Activated naive CD4-positive, alpha-beta T cell treated with anti-CD3 and anti-CD28 coated beads, Interleukin-2, amount 50 U/mL, for 24 hours (primary cell): ENCODE measurements at regions not wholly inside any gene's neighbourhood (a gene's known extent, or its start where the extent isn't known, plus 50 kb on each side); places are given as distances from the start of the nearest gene placed in this dataset.

ENCODE experiments used
- H3K27ac Mint-ChIP-seq: one replicate; pipeline ENCODE4 v1.8.0; 2021; ENCODE audit warnings: mild to moderate bottlenecking, mixed read lengths
- H3K27me3 Mint-ChIP-seq: one replicate; pipeline ENCODE4 v1.8.0; 2021; ENCODE audit warnings: mixed read lengths
- H3K36me3 Mint-ChIP-seq: one replicate; pipeline ENCODE4 v1.8.0; 2021; ENCODE audit warnings: mixed read lengths
- H3K4me1 Mint-ChIP-seq: one replicate; pipeline ENCODE4 v1.8.0; 2021; ENCODE audit warnings: mixed read lengths
- H3K4me3 Mint-ChIP-seq: one replicate; pipeline ENCODE4 v1.8.0; 2021; ENCODE audit warnings: mild to moderate bottlenecking, mixed read lengths
- H3K9me3 Mint-ChIP-seq: one replicate; pipeline ENCODE4 v1.8.0; 2021; ENCODE audit warnings: mixed read lengths

DNA sequence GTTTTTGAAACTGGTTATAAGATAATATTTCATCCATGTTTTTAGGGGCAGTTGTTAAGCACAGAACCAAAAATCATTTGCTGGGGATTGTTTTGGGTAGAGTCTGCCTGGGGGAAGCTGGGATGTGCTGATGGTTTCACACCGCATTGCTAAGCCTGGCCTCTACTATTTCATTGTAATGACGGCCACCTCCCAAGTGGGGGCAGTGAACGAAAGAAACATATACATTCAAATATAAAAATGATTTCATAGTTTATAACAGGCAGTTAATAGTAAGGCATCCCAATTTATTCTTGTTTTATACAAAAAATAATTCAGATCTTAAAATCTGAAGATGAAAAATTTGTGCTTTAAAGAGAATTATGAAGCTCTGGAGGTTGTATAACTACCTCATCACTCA lies 750.8 kb downstream of the REEP3 start:
- Mint-ChIP-seq H3K4me1 (no peaks in the 10 kb centered on the region), H3K4me3 (no peak overlapping the region), H3K27me3 (no peaks in the 10 kb centered on the region), H3K36me3 (no peaks in the 10 kb centered on the region), H3K9me3 (no peaks in the 10 kb centered on the region), H3K27ac (no peak overlapping the region)

DNA sequence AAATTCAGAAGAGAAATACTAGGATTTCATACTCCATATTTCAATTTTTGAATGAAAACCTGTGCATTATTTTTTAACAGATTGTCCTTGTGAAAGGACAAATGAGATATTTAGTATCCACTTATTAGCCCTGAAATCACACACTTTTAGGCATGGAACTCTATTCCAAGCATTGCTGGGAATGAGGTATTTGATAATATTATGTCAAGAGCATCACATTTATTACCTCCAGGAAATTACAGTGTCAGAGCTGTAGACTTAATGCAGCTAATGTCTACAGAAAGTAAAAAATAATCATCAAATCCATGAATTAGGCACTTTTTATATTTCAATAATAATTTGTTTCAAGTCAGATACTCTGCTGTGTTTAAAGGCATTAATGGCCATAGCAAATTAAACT lies 753.8 kb downstream of the REEP3 start:
- Mint-ChIP-seq H3K4me1 (no peaks in the 10 kb centered on the region), H3K9me3 (no peaks in the 10 kb centered on the region), H3K36me3 (no peaks in the 10 kb centered on the region), H3K27ac (no peak overlapping the region), H3K4me3 (no peak overlapping the region), H3K27me3 (no peaks in the 10 kb centered on the region)

DNA sequence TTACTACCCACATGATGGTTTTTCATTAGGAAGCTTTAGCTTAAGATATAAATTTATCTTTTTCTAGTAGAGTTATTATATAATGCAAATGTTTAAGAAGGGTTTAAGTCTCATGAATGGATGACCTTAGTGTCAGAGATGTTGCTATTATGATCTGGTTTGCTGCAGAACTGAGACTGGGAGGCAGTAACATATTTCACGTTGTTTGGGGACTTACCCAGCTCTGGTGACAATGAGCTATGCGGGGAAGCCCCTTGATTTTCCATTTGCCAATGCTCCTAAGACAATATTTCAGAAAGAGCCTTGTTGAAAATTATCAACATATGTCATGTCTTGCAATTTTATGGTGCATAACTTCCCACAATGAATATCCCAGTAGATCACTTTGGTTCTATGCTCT lies 754.6 kb downstream of the REEP3 start:
- Mint-ChIP-seq H3K27ac (no peak overlapping the region), H3K4me1 (no peaks in the 10 kb centered on the region), H3K9me3 (no peaks in the 10 kb centered on the region), H3K36me3 (no peaks in the 10 kb centered on the region), H3K27me3 (no peaks in the 10 kb centered on the region), H3K4me3 (no peak overlapping the region)

DNA sequence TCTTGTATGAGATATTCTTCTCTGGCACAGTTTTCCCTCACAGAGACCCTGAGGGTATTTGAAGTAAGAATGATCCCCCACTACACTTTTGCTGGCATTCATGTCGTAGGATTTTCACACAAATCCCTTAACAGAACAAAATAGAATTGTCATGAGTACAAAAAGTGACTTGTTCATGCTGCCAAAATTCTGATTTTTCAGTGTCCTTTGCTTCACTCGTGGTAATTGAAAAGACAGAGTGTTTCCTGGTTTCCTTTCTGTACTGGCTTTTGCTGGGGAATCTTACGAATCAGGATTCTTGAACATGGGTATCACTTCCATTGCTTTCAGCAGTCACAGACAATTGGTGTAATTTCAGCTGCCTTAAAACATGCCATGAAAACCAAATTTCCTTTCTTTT lies 756.3 kb downstream of the REEP3 start:
- Mint-ChIP-seq H3K27me3 (no peaks in the 10 kb centered on the region), H3K27ac (no peak overlapping the region), H3K36me3 (no peaks in the 10 kb centered on the region), H3K4me1 (no peaks in the 10 kb centered on the region), H3K4me3 (no peak overlapping the region), H3K9me3 (peaks cover 2% of the 10 kb centered on the region)

DNA sequence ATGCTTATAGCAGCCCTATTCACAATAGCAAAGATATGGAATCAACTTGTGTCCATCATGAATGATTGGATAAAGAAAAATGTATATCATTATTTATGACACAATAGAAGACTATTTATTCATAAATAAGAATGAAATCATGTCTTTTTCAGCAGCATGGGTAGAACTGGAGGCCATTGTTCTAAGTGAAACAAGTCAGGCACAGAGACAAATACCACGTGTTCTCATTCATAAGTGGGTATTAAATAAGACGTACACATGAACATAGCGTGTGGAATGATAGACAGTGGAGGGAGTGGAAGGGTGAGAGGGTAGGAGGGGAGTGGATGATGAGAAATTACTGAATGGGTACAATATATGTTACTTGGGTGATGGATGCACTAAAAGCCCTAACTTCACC lies 762.4 kb downstream of the REEP3 start:
- peaks cover 10% of the 10 kb centered on the region for H3K9me3 Mint-ChIP-seq
- H3K27me3 Mint-ChIP-seq: no peaks in the 10 kb centered on the region
- H3K36me3 Mint-ChIP-seq: no peaks in the 10 kb centered on the region
- H3K4me1 Mint-ChIP-seq: no peaks in the 10 kb centered on the region
- H3K27ac Mint-ChIP-seq: no peak overlapping the region
- no peak overlapping the region for H3K4me3 Mint-ChIP-seq

DNA sequence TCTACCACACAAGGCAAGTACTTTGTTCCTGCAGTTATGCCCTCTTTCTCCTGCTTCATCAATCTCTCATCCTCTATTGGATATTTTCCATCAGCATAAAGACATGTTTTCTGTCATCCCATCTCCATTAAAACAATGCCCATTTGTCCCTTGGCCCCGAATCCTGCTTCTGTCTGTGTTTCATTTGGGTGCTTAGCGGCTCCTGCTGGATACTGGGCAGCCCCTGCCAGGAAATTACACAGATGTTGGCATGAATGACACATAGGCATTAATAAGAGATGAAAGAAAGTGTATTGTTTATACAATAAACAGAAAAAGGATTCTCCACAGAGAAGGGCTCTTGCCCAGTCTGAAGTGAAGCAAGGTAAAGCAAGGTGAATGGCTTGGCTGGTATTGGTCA lies 765.3 kb downstream of the REEP3 start:
- no peaks in the 10 kb centered on the region for H3K36me3 Mint-ChIP-seq
- no peaks in the 10 kb centered on the region for H3K4me1 Mint-ChIP-seq
- H3K27ac Mint-ChIP-seq: no peak overlapping the region
- H3K27me3 Mint-ChIP-seq: no peaks in the 10 kb centered on the region
- H3K4me3 Mint-ChIP-seq: no peak overlapping the region
- H3K9me3 Mint-ChIP-seq: peaks cover 10% of the 10 kb centered on the region

DNA sequence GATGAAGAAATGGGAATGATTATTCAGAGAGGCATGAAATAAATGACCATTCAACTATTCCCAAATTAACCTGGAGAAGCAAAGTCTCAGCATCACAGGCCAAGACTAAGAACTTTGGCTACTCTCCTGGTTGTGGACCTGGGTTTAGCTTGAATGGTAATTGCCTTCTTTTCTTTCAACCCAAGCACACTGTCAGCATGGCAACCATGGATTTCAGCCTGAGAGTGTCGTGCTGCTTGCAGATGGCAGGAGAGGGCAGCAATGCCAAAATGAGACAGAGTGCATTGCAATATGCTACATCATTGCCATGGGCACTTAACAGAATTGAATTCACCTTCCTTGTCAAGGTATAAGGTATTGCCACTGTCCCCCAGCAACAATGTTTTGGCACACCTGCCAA lies 767.2 kb downstream of the REEP3 start:
- no peaks in the 10 kb centered on the region for H3K36me3 Mint-ChIP-seq
- H3K27ac Mint-ChIP-seq: no peak overlapping the region
- no peaks in the 10 kb centered on the region for H3K4me1 Mint-ChIP-seq
- H3K4me3 Mint-ChIP-seq: no peak overlapping the region
- peaks cover 6% of the 10 kb centered on the region for H3K9me3 Mint-ChIP-seq
- H3K27me3 Mint-ChIP-seq: no peaks in the 10 kb centered on the region

DNA sequence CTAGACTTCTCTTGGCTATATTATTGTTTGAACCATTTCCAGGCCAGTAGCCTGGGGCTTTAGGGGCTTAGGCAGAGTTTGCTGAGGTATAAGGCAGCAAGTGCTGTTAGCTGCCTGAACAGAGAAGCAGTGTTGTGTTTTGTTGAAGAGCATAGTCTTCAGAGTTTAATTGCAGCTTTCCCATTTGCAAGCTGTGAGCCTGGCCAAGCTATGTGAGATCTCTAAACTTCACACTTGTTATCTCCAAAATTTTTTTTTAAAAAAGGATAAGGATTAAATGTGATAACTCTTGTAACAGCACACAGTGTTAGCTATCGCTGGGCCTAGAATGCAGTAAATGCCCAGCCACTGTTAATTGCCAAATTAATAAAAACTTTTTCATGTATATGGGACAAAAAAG lies 782.4 kb downstream of the REEP3 start:
- Mint-ChIP-seq H3K27ac (no peak overlapping the region), H3K4me3 (no peak overlapping the region), H3K36me3 (no peaks in the 10 kb centered on the region), H3K27me3 (no peaks in the 10 kb centered on the region), H3K4me1 (no peaks in the 10 kb centered on the region), H3K9me3 (no peaks in the 10 kb centered on the region)

DNA sequence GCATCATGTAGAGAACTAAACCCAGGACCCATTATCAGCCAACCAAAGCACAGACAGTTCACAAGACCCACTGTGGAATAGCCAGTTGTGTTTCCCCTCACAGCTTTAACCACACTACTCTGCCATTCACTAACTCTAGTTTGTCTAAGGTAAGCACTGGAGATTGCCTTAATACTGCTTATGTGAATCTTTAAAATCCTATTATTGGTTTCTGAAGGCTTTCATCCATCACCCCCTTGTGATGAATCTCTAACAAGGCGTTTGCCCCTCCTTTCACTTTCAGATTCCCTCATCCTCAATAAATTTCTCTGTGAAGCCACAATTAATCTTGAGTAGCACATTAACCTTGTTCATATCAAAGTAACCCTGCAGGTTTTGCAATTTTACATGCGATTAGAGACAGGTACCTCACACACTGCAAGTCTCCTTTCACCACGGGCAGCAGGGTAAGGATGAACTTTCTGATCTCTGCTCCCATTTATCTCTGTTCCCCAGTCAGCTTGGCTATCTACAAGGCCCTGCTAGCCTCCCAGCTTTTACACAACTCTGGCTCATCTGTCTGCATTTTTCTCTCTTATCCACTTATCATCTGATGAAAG lies 785.6 kb downstream of the REEP3 start:
- H3K9me3 Mint-ChIP-seq: no peaks in the 10 kb centered on the region
- H3K27me3 Mint-ChIP-seq: no peaks in the 10 kb centered on the region
- H3K4me3 Mint-ChIP-seq: no peak overlapping the region
- H3K27ac Mint-ChIP-seq: no peak overlapping the region
- no peaks in the 10 kb centered on the region for H3K4me1 Mint-ChIP-seq
- H3K36me3 Mint-ChIP-seq: no peaks in the 10 kb centered on the region

DNA sequence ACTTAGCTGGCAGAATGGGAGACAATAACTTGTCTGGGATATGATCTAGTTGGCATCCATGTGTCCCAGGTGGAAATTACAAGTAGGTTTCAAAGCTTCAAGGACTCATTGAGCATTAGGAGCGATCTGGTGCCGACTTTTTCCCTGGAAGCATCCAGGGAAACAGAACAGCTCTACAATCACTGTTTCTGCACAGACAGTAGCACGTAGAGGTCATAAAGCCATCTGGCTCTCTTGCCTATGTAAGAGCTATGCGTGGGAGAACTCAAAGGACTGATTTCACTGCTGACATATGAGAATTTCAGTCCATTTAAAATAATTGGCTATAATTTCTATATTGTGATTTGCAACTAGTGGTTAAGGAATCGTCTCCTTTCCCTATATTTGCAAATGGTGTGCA lies 791.7 kb downstream of the REEP3 start:
- Mint-ChIP-seq H3K36me3 (no peaks in the 10 kb centered on the region), H3K9me3 (no peaks in the 10 kb centered on the region), H3K4me1 (no peaks in the 10 kb centered on the region), H3K27ac (no peak overlapping the region), H3K4me3 (no peak overlapping the region), H3K27me3 (no peaks in the 10 kb centered on the region)

DNA sequence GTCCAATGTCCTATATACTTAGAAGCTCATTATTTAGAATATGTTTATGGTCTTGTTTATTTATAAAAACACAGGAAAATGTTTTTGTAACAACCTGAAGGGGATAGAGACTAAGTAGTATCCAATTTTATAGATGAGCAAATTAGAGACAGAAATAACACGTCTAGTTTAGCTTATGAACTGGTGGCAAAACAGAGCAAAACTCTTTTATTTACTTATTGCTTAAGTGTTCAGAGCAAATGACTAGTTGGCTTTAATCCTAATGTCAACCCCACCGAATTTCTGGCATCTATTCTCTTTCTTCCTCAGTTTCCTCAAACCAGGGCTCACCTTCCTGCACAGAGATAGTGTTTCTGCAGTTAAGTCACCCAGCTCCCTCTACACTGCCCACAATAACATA lies 792.8 kb downstream of the REEP3 start:
- no peaks in the 10 kb centered on the region for H3K4me1 Mint-ChIP-seq
- H3K9me3 Mint-ChIP-seq: no peaks in the 10 kb centered on the region
- H3K36me3 Mint-ChIP-seq: no peaks in the 10 kb centered on the region
- H3K27ac Mint-ChIP-seq: no peak overlapping the region
- H3K4me3 Mint-ChIP-seq: no peak overlapping the region
- no peaks in the 10 kb centered on the region for H3K27me3 Mint-ChIP-seq

DNA sequence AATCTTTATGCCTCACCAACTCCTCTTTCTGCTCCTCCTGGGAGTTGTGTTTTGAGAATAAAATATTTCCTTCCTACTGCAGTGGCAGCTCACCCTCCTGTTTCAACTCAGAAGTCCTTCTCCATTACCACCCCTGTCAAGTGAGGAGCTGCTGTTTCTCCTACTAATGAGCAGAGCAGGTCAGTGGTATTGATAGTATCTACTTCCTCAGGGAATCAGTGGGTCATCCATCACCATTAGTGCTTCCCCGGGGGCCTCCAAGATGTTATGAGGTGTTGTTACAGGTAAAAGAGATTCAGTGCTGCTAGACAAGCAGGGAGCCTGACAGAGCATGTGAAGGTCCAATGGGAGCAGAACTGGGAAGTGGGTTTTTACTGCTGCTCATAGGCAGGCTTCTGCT lies 795.2 kb downstream of the REEP3 start:
- Mint-ChIP-seq H3K27me3 (no peaks in the 10 kb centered on the region), H3K36me3 (no peaks in the 10 kb centered on the region), H3K9me3 (no peaks in the 10 kb centered on the region), H3K4me3 (no peak overlapping the region), H3K4me1 (no peaks in the 10 kb centered on the region), H3K27ac (no peak overlapping the region)

DNA sequence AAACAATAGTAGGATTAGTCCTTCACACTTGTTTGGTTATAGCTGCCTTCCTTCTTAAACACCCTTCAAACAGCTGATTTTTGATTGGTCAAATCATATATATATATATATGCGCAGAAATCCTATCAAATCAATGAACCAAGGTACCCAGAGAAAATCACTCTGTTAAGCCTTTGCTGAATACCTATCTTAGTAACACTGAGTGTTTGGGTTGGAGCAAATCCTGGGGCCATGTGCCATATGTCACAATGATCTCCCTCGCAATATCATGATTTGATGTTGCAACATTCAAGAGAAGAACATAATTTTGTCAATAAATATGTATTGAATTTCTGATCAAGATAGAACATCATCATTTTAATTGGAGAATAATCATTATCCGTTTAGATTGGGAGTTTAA lies 795.6 kb downstream of the REEP3 start:
- H3K27me3 Mint-ChIP-seq: no peaks in the 10 kb centered on the region
- no peaks in the 10 kb centered on the region for H3K36me3 Mint-ChIP-seq
- H3K27ac Mint-ChIP-seq: no peak overlapping the region
- no peak overlapping the region for H3K4me3 Mint-ChIP-seq
- H3K9me3 Mint-ChIP-seq: no peaks in the 10 kb centered on the region
- no peaks in the 10 kb centered on the region for H3K4me1 Mint-ChIP-seq

DNA sequence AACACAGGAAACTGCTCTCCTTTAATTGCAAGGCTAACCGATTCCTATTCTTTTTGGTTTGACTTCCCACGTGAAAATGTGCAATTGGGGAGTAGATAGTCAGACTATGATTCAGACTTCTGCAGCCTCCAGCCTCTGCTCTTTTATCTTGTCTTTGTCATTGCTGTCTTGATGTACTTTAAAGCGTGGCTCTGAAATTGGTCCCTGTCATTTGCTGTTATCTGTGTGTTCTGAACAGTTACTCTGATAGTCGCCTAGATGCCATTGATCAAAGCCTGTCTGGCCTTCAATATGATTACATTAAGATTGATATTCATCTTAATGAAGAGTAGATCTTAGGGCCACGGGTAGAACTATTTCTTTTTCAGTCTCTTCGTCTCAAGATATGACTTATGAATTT lies 799.2 kb downstream of the REEP3 start:
- Mint-ChIP-seq H3K27ac (no peak overlapping the region), H3K27me3 (no peaks in the 10 kb centered on the region), H3K4me1 (no peaks in the 10 kb centered on the region), H3K4me3 (no peak overlapping the region), H3K36me3 (no peaks in the 10 kb centered on the region), H3K9me3 (no peaks in the 10 kb centered on the region)

DNA sequence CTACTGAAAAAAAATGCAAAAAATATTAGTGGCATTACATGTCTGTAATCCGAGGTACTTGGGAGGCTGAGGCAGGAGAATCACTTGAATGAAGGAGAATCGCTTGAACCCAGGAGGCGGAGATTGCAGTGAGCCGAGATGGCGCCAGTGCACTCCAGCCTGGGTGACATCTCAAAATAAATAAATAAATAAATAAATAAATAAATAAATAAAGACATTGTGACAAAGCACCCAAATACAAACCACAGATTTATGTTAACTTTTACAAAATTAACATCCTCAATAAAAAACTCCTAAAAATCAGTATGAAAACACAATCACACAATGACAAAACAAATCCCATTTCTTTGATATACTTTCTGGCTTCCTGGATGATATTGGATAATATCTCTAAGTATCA lies 808.3 kb downstream of the REEP3 start:
- H3K9me3 Mint-ChIP-seq: peaks cover 4% of the 10 kb centered on the region
- H3K4me3 Mint-ChIP-seq: no peak overlapping the region
- H3K4me1 Mint-ChIP-seq: no peaks in the 10 kb centered on the region
- H3K27me3 Mint-ChIP-seq: no peaks in the 10 kb centered on the region
- no peak overlapping the region for H3K27ac Mint-ChIP-seq
- no peaks in the 10 kb centered on the region for H3K36me3 Mint-ChIP-seq

DNA sequence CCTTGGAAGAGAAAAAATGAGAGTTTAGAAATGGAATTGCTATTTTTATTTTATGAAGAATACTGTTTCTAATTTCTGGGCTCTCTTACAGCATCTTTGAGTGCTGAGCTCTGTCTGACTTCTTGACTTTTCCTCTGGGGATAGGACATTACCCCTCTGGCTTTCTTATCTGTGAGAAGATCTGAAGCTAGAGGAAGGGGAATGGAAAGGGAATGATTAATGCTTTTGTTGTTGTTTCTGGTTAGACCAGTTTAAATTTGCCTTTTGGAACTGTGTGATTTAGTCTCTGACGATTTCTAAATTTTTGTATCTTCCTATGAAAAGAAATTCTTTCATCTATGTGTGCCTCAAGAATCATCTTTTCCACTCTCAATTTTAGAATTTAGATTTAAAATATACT lies 811.4 kb downstream of the REEP3 start:
- peaks cover 4% of the 10 kb centered on the region for H3K9me3 Mint-ChIP-seq
- H3K27me3 Mint-ChIP-seq: no peaks in the 10 kb centered on the region
- no peaks in the 10 kb centered on the region for H3K4me1 Mint-ChIP-seq
- no peaks in the 10 kb centered on the region for H3K36me3 Mint-ChIP-seq
- H3K4me3 Mint-ChIP-seq: no peak overlapping the region
- H3K27ac Mint-ChIP-seq: no peak overlapping the region

DNA sequence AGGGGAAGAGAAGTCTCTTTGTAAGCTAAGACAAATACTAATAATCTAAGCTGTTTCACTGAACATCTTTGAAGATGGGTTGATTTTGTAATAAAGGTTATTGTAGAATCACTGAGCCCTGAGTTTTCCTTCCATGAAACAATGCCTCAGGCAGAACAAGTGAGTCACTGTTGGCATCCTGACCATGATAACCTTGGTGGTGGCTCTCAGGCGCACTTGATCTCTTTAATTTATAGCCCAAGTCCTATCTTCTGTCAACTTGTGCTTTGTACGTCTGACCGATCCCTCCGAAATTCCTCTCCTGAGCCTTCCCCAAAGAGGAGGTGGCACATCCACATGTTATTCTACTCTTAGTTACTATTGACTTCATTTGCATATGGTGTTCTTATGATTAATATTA lies 812.9 kb downstream of the REEP3 start:
- Mint-ChIP-seq H3K4me3 (no peak overlapping the region), H3K36me3 (no peaks in the 10 kb centered on the region), H3K4me1 (no peaks in the 10 kb centered on the region), H3K27me3 (no peaks in the 10 kb centered on the region), H3K27ac (no peak overlapping the region), H3K9me3 (peaks cover 4% of the 10 kb centered on the region)
